ENCODE measurements at regions not wholly inside any gene's neighbourhood (a gene's known extent, or its start where the extent isn't known, plus 50 kb on each side); places are given as distances from the start of the nearest gene placed in this dataset.

- DNase-seq, result no peak
Observed at GRCh38 chr16:59754854-59755253, 1020.7 kb upstream of the GOT2 start.

DNA sequence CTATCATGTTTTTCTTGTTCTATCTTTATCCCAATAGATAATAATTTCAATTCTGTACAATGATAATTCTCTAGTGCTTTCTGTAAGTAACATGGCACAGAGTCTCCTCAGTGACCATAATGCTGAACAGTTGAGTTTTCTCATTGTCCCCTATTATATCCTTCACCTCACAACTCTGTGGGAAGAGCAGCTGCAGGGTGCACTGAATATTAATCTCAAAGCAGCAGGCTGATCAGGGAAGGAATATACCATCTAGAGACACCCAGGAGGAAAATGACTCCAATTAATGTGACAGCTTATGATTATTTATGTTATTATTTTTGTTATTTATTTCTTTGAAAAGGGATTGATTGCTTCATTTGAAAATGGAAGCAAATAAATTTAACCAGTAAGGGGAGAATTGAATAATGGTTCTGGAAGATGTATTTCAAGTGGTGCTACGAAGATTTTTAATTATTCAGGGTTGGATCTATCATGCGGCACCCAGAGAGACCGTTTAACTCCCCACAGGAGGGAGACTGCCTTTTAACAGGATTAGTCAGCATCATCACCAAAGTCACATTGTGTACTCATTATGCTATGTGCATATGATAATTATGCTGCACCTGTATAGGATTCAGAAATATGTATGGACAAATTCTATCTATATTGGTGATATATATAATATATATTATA is 1015.7 kb upstream of the GOT2 start:
- DNase-seq, result no peak

DNA sequence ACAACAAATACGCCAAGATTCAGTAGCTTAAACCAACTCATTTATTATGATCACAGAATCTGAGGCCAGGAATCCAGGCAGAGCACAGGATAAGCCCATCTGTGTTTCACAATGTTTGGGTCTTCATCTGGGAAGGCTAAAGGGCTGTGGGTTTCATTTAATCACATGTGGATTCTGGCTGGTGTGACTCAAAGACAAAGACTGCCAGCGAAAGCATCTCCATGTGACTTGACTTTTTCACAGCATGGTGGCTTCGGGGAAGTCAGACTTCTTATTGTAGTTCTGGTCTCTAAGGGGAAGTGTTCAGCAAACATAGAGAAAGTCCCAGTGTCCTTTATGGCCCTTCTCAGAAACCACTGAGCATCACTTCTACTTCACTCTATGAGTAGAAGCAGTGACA is 1014.4 kb upstream of the GOT2 start:
- DNase-seq, result no peak

DNA sequence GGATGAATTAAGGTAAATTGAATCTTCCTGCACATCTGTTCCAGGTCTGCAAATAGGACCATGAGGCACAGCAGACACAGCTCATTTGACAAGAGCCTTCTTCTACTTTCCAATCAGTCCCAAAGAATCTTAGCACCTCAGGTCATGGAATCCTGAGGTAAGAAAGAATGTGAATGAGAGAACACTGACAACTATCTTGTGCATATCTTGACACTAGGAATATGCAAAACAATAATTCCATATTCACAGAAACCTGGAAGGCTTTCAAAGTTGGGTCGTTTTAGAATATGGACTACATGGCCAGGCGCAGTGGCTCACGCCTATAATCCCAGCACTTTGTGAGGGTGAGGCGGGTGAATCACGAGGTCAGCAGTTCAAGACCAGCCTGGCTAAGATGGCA is 1009.4 kb upstream of the GOT2 start:
- DNase-seq, result no peak

GRCh38 chr16:59740858-59741257 is 1006.7 kb upstream of the GOT2 start:
- DNase-seq, result no peak

- DNase-seq, result no peak
Observed at GRCh38 chr16:59737274-59737673, 1003.2 kb upstream of the GOT2 start.

GRCh38 chr16:59733321-59733720 is 999.2 kb upstream of the GOT2 start:
- DNase-seq, result no peak

DNA sequence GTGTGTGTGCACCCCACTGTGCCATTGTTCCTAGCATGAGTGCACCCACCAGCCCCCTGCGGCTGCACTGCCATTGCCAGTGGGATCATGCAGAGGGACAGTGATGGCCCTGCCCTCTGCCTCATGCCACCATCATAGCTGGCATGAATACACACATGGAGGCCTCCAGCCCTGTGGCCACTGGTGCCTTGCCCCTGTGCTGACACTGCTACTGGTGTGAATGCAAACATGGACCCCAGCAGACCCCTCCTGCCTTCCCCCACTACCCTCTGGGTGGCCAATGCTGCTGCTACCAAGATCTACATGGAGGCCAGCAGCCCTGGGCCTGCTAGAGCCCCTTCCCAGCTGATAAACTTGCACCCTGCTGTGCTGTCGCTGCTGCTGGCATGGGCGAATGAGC is 995.5 kb upstream of the GOT2 start:
- no peak for DNase-seq

DNA sequence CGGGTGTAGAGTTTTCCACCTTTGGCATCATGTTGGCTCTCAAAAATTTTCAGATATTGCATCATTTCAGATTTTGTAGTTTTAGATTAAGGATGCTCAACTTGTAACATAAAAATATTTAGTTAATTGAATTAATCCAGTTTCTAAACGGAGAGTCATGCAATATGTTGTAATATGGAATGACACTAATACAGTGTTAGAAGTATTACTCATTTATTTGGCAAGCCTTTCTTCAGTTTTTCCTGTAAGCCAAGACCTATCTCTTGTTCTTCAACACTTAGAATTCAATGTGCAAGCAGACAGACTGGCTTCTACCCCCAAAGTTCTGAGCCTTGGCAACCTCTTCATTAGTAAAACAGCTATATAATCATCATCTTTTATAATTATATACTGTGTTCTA is 985.0 kb upstream of the GOT2 start:
- no peak for DNase-seq

GRCh38 chr16:59707436-59708226 is 973.5 kb upstream of the GOT2 start:
- no peak for DNase-seq

DNA sequence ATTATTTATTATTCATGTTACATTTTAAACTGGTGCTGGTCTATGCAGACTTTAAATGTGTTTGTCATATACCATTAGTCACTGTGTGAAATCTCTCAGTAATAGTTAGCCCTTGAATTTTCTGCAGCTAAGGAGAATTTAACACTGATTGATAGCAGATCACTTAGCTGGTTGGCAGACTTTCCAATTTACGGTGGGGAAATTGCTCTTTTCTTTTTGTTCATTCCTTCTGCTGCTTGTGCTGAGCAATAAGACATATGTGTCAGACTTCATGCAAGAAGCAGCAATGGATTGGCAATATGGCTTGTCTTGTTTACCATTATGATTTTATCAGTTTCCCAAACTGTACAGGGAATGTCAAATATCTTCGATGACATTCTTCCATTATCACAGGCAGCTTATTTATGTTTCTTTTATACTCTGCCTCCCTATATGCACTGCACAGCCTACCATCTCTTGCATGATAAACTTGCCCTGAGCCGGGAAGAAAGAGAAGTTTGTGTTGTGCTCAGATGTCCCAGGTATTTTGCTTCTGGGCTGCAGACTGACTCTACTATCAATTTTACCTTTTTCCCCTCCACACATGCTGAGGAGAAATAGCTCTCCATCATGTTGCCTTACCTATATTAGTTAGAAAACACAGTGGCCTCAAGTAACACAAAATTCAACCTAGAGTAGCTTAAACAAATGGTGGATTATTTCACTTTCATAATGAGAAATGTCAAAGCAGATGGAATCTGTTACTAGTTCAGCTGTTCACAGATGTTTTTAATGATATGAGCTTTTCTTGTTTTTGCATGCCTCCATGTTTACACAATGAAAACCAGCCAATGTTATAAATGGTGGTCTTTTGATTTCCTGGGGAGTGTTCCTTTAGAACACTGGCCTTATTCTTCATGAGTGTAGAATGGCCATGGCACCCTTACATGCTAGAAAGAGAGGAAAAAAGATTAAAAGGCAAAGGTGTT is 968.1 kb upstream of the GOT2 start:
- no peak for DNase-seq

GRCh38 chr16:59699786-59700185 is 965.7 kb upstream of the GOT2 start:
- no peak for DNase-seq

- DNase-seq, result no peak
Observed at GRCh38 chr16:59698346-59699020, 964.4 kb upstream of the GOT2 start.

- no peak for DNase-seq
Observed at GRCh38 chr16:59697761-59698160, 963.6 kb upstream of the GOT2 start.

DNA sequence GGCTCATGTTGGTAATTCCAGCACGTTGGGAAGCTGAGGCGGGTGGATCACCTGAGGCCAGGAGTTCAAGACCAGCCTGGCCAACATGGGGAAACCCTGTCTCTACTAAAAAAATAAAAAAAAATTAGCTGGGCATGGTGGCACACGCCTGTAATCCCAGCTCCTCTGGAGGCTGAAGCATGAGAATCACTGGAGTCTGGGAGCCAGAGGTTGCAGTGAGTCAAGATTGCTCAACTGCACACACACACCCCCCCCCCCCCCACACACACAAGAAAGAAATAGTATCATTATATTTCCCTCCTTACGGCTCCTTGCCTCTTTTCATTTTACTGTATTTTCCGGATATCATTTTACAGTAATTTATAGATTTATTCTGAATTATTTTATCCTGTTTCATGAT is 963.1 kb upstream of the GOT2 start:
- DNase-seq, result no peak

GRCh38 chr16:59696495-59696894 is 962.4 kb upstream of the GOT2 start:
- DNase-seq, result no peak

DNA sequence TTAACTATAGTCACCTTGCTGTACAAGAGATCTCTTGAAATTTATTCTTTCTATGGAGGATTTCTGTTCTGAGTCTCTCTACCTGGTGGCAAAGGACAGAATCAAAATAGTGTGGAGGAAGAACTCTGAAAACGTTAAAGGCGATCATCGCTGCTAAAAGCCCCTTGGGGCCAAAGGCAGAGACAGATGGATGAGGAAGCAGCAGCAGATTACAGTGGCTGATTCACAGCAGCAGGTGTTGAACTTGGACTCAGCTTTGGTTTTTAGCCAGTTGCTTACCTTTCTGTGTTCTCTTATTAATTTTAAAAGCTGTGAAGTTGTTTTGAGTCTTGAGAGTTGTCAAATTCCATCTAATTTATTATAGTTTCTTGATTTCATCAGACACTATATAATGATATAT is 956.1 kb upstream of the GOT2 start:
- DNase-seq, result no peak

GRCh38 chr16:59688006-59688405 is 953.9 kb upstream of the GOT2 start:
- no peak for DNase-seq

- no peak for DNase-seq
Observed at GRCh38 chr16:59686405-59686804, 952.3 kb upstream of the GOT2 start.

- DNase-seq, result no peak
Observed at GRCh38 chr16:59684911-59685310, 950.8 kb upstream of the GOT2 start.

GRCh38 chr16:59683709-59684108 is 949.6 kb upstream of the GOT2 start:
- no peak for DNase-seq

GRCh38 chr16:59665618-59666220 is 931.6 kb upstream of the GOT2 start:
- no peak for DNase-seq

Measured in CD4-positive, alpha-beta T cell treated with Interleukin-4 for 1 hour (primary cell).